NCI-H2081 (cell line): ENCODE measurements at regions not wholly inside any gene's neighbourhood (a gene's known extent, or its start where the extent isn't known, plus 50 kb on each side); places are given as distances from the start of the nearest gene placed in this dataset.
A peak's percentile ranks its signal among the peaks of the same experiment; 100 is the strongest.
"Not testable (repeated sequence)": the region's sequence is repeated elsewhere in the genome, so short reads cannot be mapped to it uniquely, and the experiment has no call there.

Experiments used
- DNase-seq, 2 experiments: peaks; one replicate each; lab custom pipeline; 2025; lab: John Stamatoyannopoulos, UW

DNA sequence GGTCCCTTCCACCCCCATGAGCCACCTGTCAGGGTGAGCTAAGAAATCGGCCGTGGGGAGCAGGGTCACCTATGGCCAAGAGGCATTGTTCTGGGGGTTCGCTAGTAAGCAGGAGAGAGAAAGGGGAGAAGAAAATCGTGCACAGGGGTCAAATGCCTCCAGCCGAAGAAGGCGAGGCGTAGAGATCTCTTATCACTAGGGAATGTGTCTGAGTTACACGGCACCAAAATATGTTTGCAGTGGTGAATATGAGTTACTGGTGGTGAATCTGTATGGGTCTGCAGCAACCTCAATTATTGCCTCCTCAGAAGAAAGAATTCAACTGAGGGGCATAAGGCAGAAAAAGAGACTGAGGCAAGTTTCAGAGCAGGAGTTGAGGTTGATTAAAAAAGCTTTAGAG lies 54.2 kb upstream of the RABGAP1L start:
- no peak for DNase-seq

DNA sequence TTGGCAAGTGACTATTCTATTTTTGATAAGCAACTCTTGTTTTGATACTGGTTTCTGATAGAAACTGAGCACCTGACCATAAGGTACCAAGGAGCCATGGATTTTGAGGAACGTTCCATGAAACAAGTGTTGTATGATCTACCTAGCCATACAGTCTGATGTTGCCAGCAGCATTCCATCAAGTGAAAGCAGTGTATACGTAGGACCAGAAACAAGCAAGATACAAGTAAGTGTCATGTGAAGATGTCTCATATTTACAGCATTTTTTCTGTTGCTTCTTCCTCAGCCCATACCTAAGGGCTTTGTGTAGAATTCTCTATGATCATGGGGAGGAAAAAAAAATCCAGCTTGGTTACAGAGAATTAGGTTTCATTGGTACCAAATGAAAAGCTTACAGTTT lies 55.6 kb upstream of the RABGAP1L start:
- no peak for DNase-seq

DNA sequence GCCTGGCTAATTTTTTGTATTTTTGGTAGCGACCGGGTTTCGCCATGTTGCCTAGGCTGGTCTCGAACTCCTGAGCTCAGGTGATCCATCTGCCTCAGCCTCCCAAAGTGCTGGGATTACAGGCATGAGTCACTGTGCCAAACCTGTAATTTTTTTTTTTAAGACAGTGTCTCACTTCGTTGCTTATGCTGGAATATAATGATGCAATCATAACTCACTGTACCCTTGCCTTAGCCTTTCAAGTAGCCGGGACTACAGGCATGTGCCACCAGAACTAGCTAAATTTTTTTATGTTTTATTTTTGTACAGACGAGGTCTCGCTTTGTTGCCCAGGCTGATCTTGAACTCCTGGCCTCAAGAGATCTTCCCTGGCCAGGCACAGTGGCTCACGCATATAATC lies 57.3 kb upstream of the RABGAP1L start:
- DNase-seq: not testable (repeated sequence)

DNA sequence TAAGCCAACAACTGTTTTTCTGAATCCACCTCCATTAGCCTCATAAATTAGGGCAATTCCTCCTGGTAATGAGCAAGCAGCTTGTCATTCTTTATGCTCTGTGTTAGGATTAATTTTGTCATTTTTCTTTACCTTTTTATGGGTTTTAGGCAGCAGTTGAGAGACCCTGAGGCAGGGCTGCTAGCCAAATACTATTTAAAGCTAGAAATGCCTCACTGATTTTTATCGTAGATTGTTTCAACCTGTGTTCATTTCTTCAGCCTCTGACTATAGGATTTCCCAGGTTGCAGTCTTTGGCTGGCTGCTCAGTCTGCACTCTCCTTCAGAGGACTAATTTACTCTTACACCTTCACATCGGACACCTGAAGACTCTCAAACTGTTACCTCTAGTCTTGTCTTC lies 61.9 kb upstream of the RABGAP1L start:
- no peak for DNase-seq

DNA sequence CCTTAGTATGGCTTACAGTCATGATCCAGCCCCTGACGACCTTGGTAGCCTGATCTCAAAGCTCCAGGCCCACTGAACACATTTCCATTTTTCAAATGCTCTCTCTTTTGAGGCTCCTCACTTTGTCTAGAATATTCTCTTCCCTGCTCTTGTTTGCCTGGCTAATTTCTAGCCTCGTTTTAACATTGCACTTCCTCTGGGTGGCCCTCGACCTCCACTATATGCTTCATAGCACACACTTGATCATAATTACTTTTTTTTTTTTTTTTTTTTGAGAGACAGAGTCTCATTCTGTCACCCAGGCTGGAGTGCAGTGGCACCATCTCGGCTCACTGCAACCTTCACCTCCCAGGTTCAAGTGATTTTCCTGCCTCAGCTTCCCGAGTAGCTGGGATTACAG lies 65.5 kb upstream of the RABGAP1L start:
- DNase-seq: not testable (repeated sequence)

DNA sequence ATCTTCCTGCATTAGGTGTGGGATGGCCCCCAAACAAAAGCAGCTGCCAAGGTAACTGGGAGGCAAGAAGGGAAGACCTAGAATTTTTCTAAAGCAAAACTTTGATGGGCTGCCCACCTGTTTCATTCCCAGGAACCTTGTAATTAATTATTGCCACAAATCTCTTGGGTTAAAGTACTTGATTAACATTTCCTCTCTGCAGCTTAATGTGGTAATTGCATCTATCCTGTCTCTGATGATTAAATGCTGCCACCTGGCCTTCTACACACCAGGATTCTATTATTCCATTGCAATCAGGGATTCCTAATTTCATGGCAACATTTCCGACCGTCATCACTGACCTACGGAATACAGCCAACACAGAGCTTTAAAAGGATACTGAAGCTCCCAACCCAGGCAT lies 68.3 kb upstream of the RC3H1 start:
- no peak for DNase-seq

DNA sequence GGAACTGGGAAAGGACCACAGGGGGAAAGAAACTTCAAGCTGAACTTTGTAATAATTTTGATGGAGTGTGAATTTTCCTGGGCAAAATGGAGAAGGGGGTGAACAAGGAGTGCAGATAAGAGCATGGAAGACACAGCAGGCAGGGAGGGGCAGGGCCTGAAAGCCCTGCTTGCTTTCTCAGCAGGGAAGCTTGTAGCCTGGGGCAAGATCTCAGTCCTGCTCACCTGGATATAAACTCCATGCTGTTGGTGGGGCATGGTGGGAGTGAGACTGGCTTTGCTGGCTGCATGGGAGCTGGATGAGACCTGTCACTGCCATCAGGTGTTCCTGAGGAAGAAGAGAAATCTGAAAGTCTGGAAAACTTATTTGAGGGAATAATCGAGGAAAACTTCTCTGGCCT lies 58.7 kb upstream of the RC3H1 start:
- peak in 1 of 2 experiments; percentile 5 for DNase-seq

DNA sequence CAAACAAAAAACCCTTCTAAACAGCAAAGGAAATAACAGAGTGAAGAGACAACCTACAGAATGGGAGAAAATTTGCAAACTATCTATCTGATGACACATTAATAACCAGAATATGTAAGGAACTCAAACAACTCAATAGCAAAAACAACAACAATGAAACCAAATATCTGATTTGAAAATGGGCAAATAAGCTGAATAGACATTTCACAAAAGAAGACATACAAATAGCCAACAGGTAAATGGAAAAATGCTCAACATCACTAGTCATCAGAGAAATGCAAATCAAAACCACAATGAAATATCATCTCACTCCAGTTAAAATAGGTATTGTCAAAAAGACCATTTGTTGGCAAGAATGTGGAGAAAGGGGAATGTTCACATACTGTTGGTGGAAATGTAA lies 57.6 kb upstream of the RC3H1 start:
- no peak for DNase-seq

DNA sequence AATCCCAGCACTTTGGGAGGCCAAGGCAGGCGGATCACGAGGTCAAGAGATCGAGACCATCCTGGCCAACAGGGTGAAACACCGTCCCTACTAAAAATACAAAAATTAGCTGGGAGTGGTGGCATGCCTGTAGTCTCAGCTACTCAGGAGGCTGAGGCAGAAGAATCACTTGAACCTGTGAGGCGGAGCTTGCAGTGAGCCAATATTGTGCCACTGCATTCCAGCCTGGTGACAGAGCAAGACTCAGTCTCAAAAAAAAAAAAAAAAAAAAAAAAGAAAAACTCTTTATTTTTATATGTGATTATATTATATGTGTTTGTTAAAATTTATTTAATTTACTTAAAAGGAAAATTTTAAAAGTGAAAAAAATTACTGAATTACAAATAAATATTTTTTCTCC lies 56.8 kb upstream of the RC3H1 start:
- DNase-seq: not testable (repeated sequence)

DNA sequence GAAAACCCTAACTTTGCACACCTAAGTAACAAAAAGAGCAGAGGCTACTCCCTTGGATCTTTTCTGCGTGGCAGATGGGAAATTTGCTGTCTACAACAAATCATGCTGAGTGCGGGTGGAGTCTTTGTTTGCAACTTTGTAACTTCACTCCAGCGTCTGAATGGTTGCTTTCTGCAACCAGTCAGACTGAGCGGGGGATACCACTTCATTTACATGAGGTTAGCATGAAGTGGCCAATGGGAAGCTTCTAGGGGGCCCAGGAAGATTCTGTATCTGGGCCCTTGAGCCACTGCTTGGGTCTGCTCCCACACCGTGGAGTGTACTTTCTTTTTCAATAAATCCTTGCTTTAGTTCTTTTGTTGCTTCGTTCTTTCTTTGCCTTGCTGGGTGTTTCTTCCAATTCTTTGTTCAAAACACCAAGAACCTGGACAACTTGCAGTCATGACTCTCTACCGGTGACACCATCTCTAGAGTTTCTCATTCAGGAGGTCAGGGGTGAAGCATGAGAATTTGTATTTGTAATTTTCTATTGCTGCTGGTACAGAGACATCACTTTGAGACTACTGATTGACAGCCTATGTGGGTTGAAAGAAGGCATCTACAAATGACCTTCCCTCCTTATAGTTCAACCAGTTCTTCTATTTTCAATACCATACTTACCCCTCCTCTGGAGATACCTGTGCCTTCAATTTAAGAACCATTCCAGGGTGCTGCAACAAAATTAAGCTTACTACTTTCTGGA lies 55.8 kb upstream of the RC3H1 start:
- DNase-seq: no peak

DNA sequence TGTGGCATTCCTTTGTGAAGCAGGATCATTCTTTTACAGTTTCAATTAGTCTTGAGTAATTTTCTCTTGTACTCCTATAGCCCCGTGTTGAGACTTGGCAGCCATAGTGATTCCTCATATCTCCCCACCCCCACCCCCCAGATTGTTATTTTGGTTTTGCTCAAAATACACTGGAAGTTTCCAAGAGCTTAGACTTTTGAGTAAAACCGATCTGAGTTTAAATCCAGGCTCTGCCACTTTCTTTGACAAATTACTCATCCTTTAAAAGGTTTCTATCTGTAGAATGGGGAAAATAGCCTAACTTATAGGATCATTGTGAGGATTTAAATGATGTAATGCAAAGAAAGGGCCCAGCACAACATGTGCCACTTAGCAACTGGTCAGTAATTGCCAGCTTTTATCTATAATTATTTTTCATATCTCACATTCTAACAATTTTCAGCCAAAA lies 53.1 kb upstream of the RC3H1 start:
- DNase-seq: no peak

DNA sequence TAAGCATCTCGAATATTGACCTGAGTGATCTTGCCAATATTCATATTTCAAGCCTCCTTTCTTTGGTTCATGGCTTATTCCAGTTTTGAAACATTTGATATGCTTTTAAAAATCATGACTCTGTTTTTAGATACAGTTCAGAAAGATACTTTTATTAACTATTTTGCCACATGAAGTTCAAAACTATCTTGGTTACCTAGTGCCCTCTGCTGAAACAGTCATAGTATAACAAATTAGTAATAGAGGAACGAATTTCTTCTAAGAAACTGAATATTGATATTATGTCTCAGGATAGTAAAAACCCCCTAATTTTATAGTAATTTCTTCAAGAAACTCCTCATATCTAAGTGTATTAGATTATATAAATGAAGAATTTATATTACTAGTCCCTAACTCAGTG lies 52.6 kb upstream of the RC3H1 start:
- DNase-seq: peak in 1 of 2 experiments; percentile 6

DNA sequence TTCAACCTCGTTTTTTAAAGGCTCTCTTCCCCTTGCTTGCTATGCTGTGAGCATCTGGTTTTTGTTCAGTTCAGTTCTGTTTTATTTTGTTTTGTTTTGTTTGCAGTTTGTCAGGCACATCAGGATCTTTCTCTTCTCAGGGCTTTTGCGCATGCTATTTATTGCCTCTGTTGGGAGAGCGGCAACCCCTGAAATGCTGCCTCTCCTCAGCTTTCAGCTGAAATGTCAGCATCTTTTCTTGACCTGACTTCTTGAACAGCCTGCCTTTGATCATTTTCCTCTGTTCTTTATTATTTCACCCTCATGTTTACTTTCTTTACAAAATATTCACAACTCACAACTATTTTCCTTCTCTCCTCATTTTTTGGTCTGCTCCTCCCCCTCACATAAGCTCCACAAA lies 50.4 kb upstream of the RC3H1 start:
- DNase-seq: no peak
